NCI-H2171 (cell line): ENCODE measurements at regions not wholly inside any gene's neighbourhood (a gene's known extent, or its start where the extent isn't known, plus 50 kb on each side); places are given as distances from the start of the nearest gene placed in this dataset.
"Not testable (repeated sequence)": the region's sequence is repeated elsewhere in the genome, so short reads cannot be mapped to it uniquely, and the experiment has no call there.

ENCODE experiments used
- DNase-seq: peaks from one replicate; lab custom pipeline; 2025; lab: John Stamatoyannopoulos, UW

GRCh38 chr1:118828038-118828437, 160.1 kb downstream of the TBX15 start:
- DNase-seq, result no peak

GRCh38 chr1:118827636-118828035, 160.5 kb downstream of the TBX15 start:
- DNase-seq, result no peak

GRCh38 chr1:118827207-118827606, 160.9 kb downstream of the TBX15 start:
- DNase-seq, result no peak

- no peak for DNase-seq
These were observed 161.5 kb downstream of the TBX15 start for GRCh38 chr1:118826669-118827068.

GRCh38 chr1:118825619-118826018, 162.5 kb downstream of the TBX15 start:
- no peak for DNase-seq

GRCh38 chr1:118821801-118822200, 166.3 kb downstream of the TBX15 start:
- DNase-seq, result no peak

- no peak for DNase-seq
These were observed 167.3 kb downstream of the TBX15 start for GRCh38 chr1:118820864-118821263.

- DNase-seq, result no peak
These were observed 172.2 kb downstream of the TBX15 start for GRCh38 chr1:118815909-118816308.

GRCh38 chr1:118812555-118812954, 175.6 kb downstream of the TBX15 start:
- no peak for DNase-seq

- DNase-seq, result no peak
These were observed 177.0 kb downstream of the TBX15 start for GRCh38 chr1:118811156-118811555.

- no peak for DNase-seq
These were observed 178.6 kb downstream of the TBX15 start for GRCh38 chr1:118809586-118809985.

- not testable (repeated sequence) for DNase-seq
These were observed 185.0 kb downstream of the TBX15 start for GRCh38 chr1:118803128-118803527.

GRCh38 chr1:118791094-118791691, 196.9 kb downstream of the TBX15 start:
- no peak for DNase-seq

- DNase-seq, result peak; percentile 62
These were observed 199.7 kb downstream of the TBX15 start for GRCh38 chr1:118788463-118788862.

GRCh38 chr1:118786454-118787155, 201.5 kb downstream of the TBX15 start:
- no peak for DNase-seq

- no peak for DNase-seq
These were observed 202.9 kb downstream of the TBX15 start for GRCh38 chr1:118785246-118785645.

- no peak for DNase-seq
These were observed 204.9 kb downstream of the TBX15 start for GRCh38 chr1:118783095-118783758.

- DNase-seq, result no peak
These were observed 214.5 kb downstream of the TBX15 start for GRCh38 chr1:118773656-118774055.

- DNase-seq, result no peak
These were observed 220.2 kb downstream of the TBX15 start for GRCh38 chr1:118767971-118768370.

- no peak for DNase-seq
These were observed 234.2 kb downstream of the TBX15 start for GRCh38 chr1:118753976-118754375.

- no peak for DNase-seq
These were observed 237.0 kb downstream of the TBX15 start for GRCh38 chr1:118751166-118751565.

- no peak for DNase-seq
These were observed 243.7 kb downstream of the TBX15 start for GRCh38 chr1:118744420-118744819.

- no peak for DNase-seq
These were observed 248.6 kb downstream of the TBX15 start for GRCh38 chr1:118739501-118739900.
